Stimulated activated CD4-positive, alpha-beta T cell treated with anti-CD3 and anti-CD28 coated beads, Interleukin-1b, Interleukin-23, amount 100 ng/mL, for 48 hours (primary cell): ENCODE measurements at regions not wholly inside any gene's neighbourhood (a gene's known extent, or its start where the extent isn't known, plus 50 kb on each side); places are given as distances from the start of the nearest gene placed in this dataset.
"Not testable (repeated sequence)": the region's sequence is repeated elsewhere in the genome, so short reads cannot be mapped to it uniquely, and the experiment has no call there.

Experiments
- DNase-seq: peaks from one replicate; pipeline ENCODE4 v3.0.0-alpha.2; 2020

GRCh38 chr16:52785653-52786052, 238.7 kb upstream of the TOX3 start:
- DNase-seq: no peak

- DNase-seq: no peak
These were observed 236.7 kb upstream of the TOX3 start for GRCh38 chr16:52783616-52784015.

GRCh38 chr16:52781005-52781630, 234.2 kb upstream of the TOX3 start:
- DNase-seq: no peak

GRCh38 chr16:52773026-52773425, 226.1 kb upstream of the TOX3 start:
- no peak for DNase-seq

GRCh38 chr16:52770828-52771227, 223.9 kb upstream of the TOX3 start:
- no peak for DNase-seq

- DNase-seq: no peak
These were observed 211.5 kb upstream of the TOX3 start for GRCh38 chr16:52758473-52758855.

- DNase-seq: no peak
These were observed 211.0 kb upstream of the TOX3 start for GRCh38 chr16:52757746-52758472.

- no peak for DNase-seq
These were observed 210.0 kb upstream of the TOX3 start for GRCh38 chr16:52756812-52757517.

GRCh38 chr16:52755396-52755795, 208.5 kb upstream of the TOX3 start:
- DNase-seq: no peak

- DNase-seq: no peak
These were observed 204.1 kb upstream of the TOX3 start for GRCh38 chr16:52751035-52751434.

GRCh38 chr16:52748741-52749140, 201.8 kb upstream of the TOX3 start:
- DNase-seq: no peak

- DNase-seq: no peak
These were observed 200.2 kb upstream of the TOX3 start for GRCh38 chr16:52747088-52747595.

GRCh38 chr16:52743707-52744106, 196.8 kb upstream of the TOX3 start:
- DNase-seq: no peak

- no peak for DNase-seq
These were observed 195.7 kb upstream of the TOX3 start for GRCh38 chr16:52742608-52743170.

GRCh38 chr16:52742052-52742451, 195.1 kb upstream of the TOX3 start:
- no peak for DNase-seq

- no peak for DNase-seq
These were observed 194.4 kb upstream of the TOX3 start for GRCh38 chr16:52741351-52741750.

- DNase-seq: no peak
These were observed 193.8 kb upstream of the TOX3 start for GRCh38 chr16:52740766-52741165.

- no peak for DNase-seq
These were observed 193.4 kb upstream of the TOX3 start for GRCh38 chr16:52740333-52740732.

GRCh38 chr16:52738992-52739391, 192.0 kb upstream of the TOX3 start:
- not testable (repeated sequence) for DNase-seq

- no peak for DNase-seq
These were observed 184.4 kb upstream of the TOX3 start for GRCh38 chr16:52731219-52731875.

- DNase-seq: no peak
These were observed 182.8 kb upstream of the TOX3 start for GRCh38 chr16:52729731-52730130.

GRCh38 chr16:52727849-52728248, 180.9 kb upstream of the TOX3 start:
- no peak for DNase-seq

- DNase-seq: no peak
These were observed 180.5 kb upstream of the TOX3 start for GRCh38 chr16:52727441-52727840.
